22Rv1 (cell line): ENCODE measurements at regions not wholly inside any gene's neighbourhood (a gene's known extent, or its start where the extent isn't known, plus 50 kb on each side); places are given as distances from the start of the nearest gene placed in this dataset.

Experiments
- H3K27ac ChIP-seq: fragments of 450-650 bp; 2 replicates; pipeline ENCODE4 v1.5.1; 2017
- CTCF ChIP-seq: fragments of 450-650 bp; IDR thresholded peaks from 2 replicates; pipeline ENCODE4 v1.5.1; 2017; ENCODE audit warnings: mild to moderate bottlenecking
- ZFX ChIP-seq: fragments of 450-650 bp; IDR thresholded peaks from 2 replicates; pipeline ENCODE4 v1.6.1; 2017; ENCODE audit warnings: antibody characterized with exemption, borderline replicate concordance

GRCh38 chr2:40507432-40507831 lies 55.5 kb upstream of the SLC8A1 start:
- H3K27ac ChIP-seq, result no peak overlapping the region
- TF ChIP-seq CTCF (no peak), ZFX (no peak)

- H3K27ac ChIP-seq, result no peak overlapping the region
- TF ChIP-seq CTCF, result no peak
- no peak for TF ChIP-seq ZFX
These were observed 58.4 kb upstream of the SLC8A1 start for GRCh38 chr2:40510304-40510703.

- H3K27ac ChIP-seq, result no peak overlapping the region
- TF ChIP-seq ZFX, result no peak
- TF ChIP-seq CTCF, result no peak
These were observed 59.8 kb upstream of the SLC8A1 start for GRCh38 chr2:40511661-40512213.

- TF ChIP-seq ZFX (no peak), CTCF (no peak)
- H3K27ac ChIP-seq, result no peak overlapping the region
These were observed 60.4 kb upstream of the SLC8A1 start for GRCh38 chr2:40512256-40512655.

- TF ChIP-seq CTCF (no peak), ZFX (no peak)
These were observed 61.3 kb upstream of the SLC8A1 start for GRCh38 chr2:40513201-40513600.

GRCh38 chr2:40516604-40517003 lies 64.7 kb upstream of the SLC8A1 start:
- TF ChIP-seq CTCF, result no peak
- TF ChIP-seq ZFX, result no peak
- H3K27ac ChIP-seq, result no peak overlapping the region

More at GRCh38 chr2:40513201-40513600, 61.3 kb upstream of the SLC8A1 start:
- no peak overlapping the region for H3K27ac ChIP-seq

GRCh38 chr2:40528564-40528963 lies 76.7 kb upstream of the SLC8A1 start:
- no peak overlapping the region for H3K27ac ChIP-seq

GRCh38 chr2:40531359-40531758 lies 79.5 kb upstream of the SLC8A1 start:
- H3K27ac ChIP-seq, result no peak overlapping the region
- TF ChIP-seq ZFX, result no peak
- no peak for TF ChIP-seq CTCF

More at GRCh38 chr2:40528564-40528963, 76.7 kb upstream of the SLC8A1 start:
- no peak for TF ChIP-seq ZFX
